IMR-90 (cell line): ENCODE measurements at regions not wholly inside any gene's neighbourhood (a gene's known extent, or its start where the extent isn't known, plus 50 kb on each side); places are given as distances from the start of the nearest gene placed in this dataset.

ENCODE experiments used
- ATAC-seq: fragments of 200-7000 bp; cut with Tn5 transposase; 2 replicates; pipeline ENCODE4 v1.9.1; 2020; ENCODE audit warnings: low read depth, mild to moderate bottlenecking, moderate library complexity
- BruUV-seq: library from RNA; stranded (reverse); fragments of 400-500 nt; replicated peaks from 2 replicates; lab custom pipeline; 2021; lab: Mats Ljungman, UMichigan
- CTCF ChIA-PET: fragments of 300-600 bp; formaldehyde crosslinking; extraction: SDS; loops from one replicate; lab custom pipeline; 2021; ENCODE audit warnings: antibody characterized with exemption; lab: Yijun Ruan, JAX
- POLR2A ChIA-PET: fragments of 300-600 bp; sonication (Branson Sonifier 250); formaldehyde crosslinking; loops from one replicate; lab custom pipeline; 2022; ENCODE audit warnings: antibody characterized with exemption; ENCODE audit not compliant: unreplicated experiment; lab: Charles Lee
- DNase-seq: peaks from one replicate; pipeline ENCODE4 v3.0.0; 2013
- H2AFZ ChIP-seq: replicated peaks from 2 replicates; pipeline ENCODE3; 2013; ENCODE audit warnings: low read length, mild to moderate bottlenecking; ENCODE audit not compliant: poor library complexity
- H2AK5ac ChIP-seq: 2 replicates; pipeline ENCODE4 v1.6.1; 2013; ENCODE audit warnings: low read depth, low read length, inconsistent platforms
- H2AK9ac ChIP-seq: replicated peaks from 2 replicates; pipeline ENCODE3; 2013; ENCODE audit warnings: mild to moderate bottlenecking, low read depth, low read length, moderate library complexity; ENCODE audit not compliant: poor library complexity
- H2BK120ac ChIP-seq: 2 replicates; pipeline ENCODE4 v1.6.1; 2013; ENCODE audit warnings: low read depth, low read length, inconsistent platforms
- H2BK15ac ChIP-seq: 3 replicates; pipeline ENCODE4 v1.6.1; 2013; ENCODE audit warnings: low read depth, low read length, inconsistent platforms
- H2BK20ac ChIP-seq: 2 replicates; pipeline ENCODE4 v1.6.1; 2013; ENCODE audit warnings: low read depth, mild to moderate bottlenecking, inconsistent platforms, low read length, moderate library complexity
- H2BK5ac ChIP-seq: 2 replicates; pipeline ENCODE4 v1.6.1; 2013; ENCODE audit warnings: mild to moderate bottlenecking, low read depth, low read length, inconsistent platforms; ENCODE audit not compliant: poor library complexity, severe bottlenecking
- H3K14ac ChIP-seq: replicated peaks from 2 replicates; pipeline ENCODE4 v1.6.1; 2013; ENCODE audit warnings: low read depth, low read length, inconsistent platforms
- H3K18ac ChIP-seq: 2 replicates; pipeline ENCODE4 v1.6.1; 2013; ENCODE audit warnings: low read depth, low read length, control low read depth
- H3K23ac ChIP-seq: 2 replicates; pipeline ENCODE4 v1.6.1; 2013; ENCODE audit warnings: low read depth, low read length, inconsistent platforms
- H3K27ac ChIP-seq: 2 replicates; pipeline ENCODE4 v1.5.1; 2013; ENCODE audit warnings: mild to moderate bottlenecking, control low read depth, low read length; ENCODE audit not compliant: insufficient read depth
- H3K27me3 ChIP-seq: 2 replicates; pipeline ENCODE4 v1.6.1; 2013; ENCODE audit warnings: low read length; ENCODE audit not compliant: control insufficient read depth, insufficient read depth
- H3K36me3 ChIP-seq: 2 replicates; pipeline ENCODE4 v1.6.1; 2013; ENCODE audit warnings: low read length, mixed read lengths; ENCODE audit not compliant: control insufficient read depth, insufficient read depth
- H3K4ac ChIP-seq: 2 replicates; pipeline ENCODE4 v1.6.1; 2013; ENCODE audit warnings: low read depth, low read length, inconsistent platforms
- H3K4me1 ChIP-seq: 2 replicates; pipeline ENCODE4 v1.6.1; 2013; ENCODE audit warnings: low read length, mixed read lengths; ENCODE audit not compliant: control insufficient read depth, insufficient read depth
- H3K4me2 ChIP-seq: 2 replicates; pipeline ENCODE4 v1.6.1; 2013; ENCODE audit warnings: low read depth, mild to moderate bottlenecking, control low read depth, low read length, moderate library complexity
- H3K4me3 ChIP-seq: 2 replicates; pipeline ENCODE4 v1.5.1; 2013; ENCODE audit warnings: low read depth, mild to moderate bottlenecking, control low read depth, low read length, moderate library complexity; ENCODE audit not compliant: insufficient read depth
- H3K56ac ChIP-seq: 2 replicates; pipeline ENCODE4 v1.6.1; 2013; ENCODE audit warnings: low read length, inconsistent platforms; ENCODE audit not compliant: insufficient read depth; ENCODE audit errors: extremely low read depth
- H3K79me1 ChIP-seq, 2 experiments: 2 replicates each; pipeline ENCODE4 v1.6.1; 2013; ENCODE audit warnings: low read length in 2 of 2, inconsistent platforms in 1 of 2, low read depth in 1 of 2
- H3K9ac ChIP-seq: 2 replicates; pipeline ENCODE4 v1.6.1; 2013; ENCODE audit warnings: low read depth, low read length, control low read depth
- H3K9me1 ChIP-seq: 2 replicates; pipeline ENCODE4 v1.6.1; 2013; ENCODE audit warnings: low read length, inconsistent platforms; ENCODE audit not compliant: insufficient read depth
- H3K9me3 ChIP-seq: 2 replicates; pipeline ENCODE4 v1.6.1; 2013; ENCODE audit warnings: low read length; ENCODE audit not compliant: control insufficient read depth, insufficient read depth
- H4K20me1 ChIP-seq: 2 replicates; pipeline ENCODE4 v1.6.1; 2013; ENCODE audit warnings: low read length, inconsistent platforms; ENCODE audit not compliant: insufficient read depth
- H4K5ac ChIP-seq: 2 replicates; pipeline ENCODE4 v1.6.1; 2013; ENCODE audit warnings: mild to moderate bottlenecking, low read depth, low read length, control low read depth
- H4K8ac ChIP-seq, 2 experiments: 2 replicates each; pipeline ENCODE4 v1.6.1; 2013; ENCODE audit warnings: low read depth in 2 of 2, low read length in 2 of 2, control low read depth in 1 of 2, inconsistent platforms in 1 of 2
- H4K91ac ChIP-seq: 2 replicates; pipeline ENCODE4 v1.6.1; 2013; ENCODE audit warnings: low read depth, low read length, inconsistent platforms; ENCODE audit not compliant: insufficient read depth
- BHLHE40 ChIP-seq: fragments of 150-350 bp; IDR thresholded peaks from 2 replicates; pipeline ENCODE4 v1.6.1; 2016; ENCODE audit warnings: mild to moderate bottlenecking, low read depth, low read length
- CEBPB ChIP-seq: IDR thresholded peaks from 2 replicates; pipeline ENCODE4 v1.6.1; 2012; ENCODE audit warnings: low read depth, low read length, improper control_type of control experiment
- WGBS, 2 experiments: methylation state at CpG; one replicate each; pipeline versions ENCODE4 v1.1.5 to v1.1.7; 2013; ENCODE audit warnings: missing lambda C conversion rate in 2 of 2; ENCODE audit not compliant: insufficient read length in 1 of 2; ENCODE audit errors: extremely low coverage in 2 of 2; 5-methylcytosine and 5-hydroxymethylcytosine counted together
- dilution Hi-C: fragments of 300-500 bp; cut with HindIII; formaldehyde crosslinking; loops from one replicate; pipeline ENCODE4 v1.14.3; 2018; ENCODE audit warnings: low sequenced_read_pairs; ENCODE audit not compliant: unreplicated experiment
- in situ Hi-C: fragments of 300-500 bp; cut with MboI; formaldehyde crosslinking; loops from 3 replicates; pipeline ENCODE4 v1.14.3; 2019; ENCODE audit warnings: low sequenced_read_pairs, inconsistent platforms, mixed read lengths
- intact Hi-C: fragments of 100-400 bp; cut with micrococcal nuclease; formaldehyde crosslinking; loops from 2 replicates; pipeline ENCODE4 v1.10.0; 2022

- Histone ChIP-seq H3K36me3 (no peaks in the 10 kb centered on the region), H3K4ac (no peak overlapping the region), H3K27me3 (no peaks in the 10 kb centered on the region), H3K79me1 (no peaks in the 10 kb centered on the region), H2BK5ac (no peak overlapping the region), H3K14ac (no peak overlapping the region), H3K18ac (no peak overlapping the region), H3K4me3 (no peak overlapping the region), H3K4me2 (no peak overlapping the region), H3K23ac (no peak overlapping the region), H3K27ac (no peak overlapping the region), H4K8ac (no peak overlapping the region), H2AFZ (no peak overlapping the region), H3K9me1 (no peaks in the 10 kb centered on the region), H3K9me3 (peaks cover 7% of the 10 kb centered on the region; the same call in 1 of the 2 replicates), H2BK20ac (no peak overlapping the region), H2AK5ac (no peak overlapping the region), H4K20me1 (no peaks in the 10 kb centered on the region), H2BK120ac (no peak overlapping the region), H4K91ac (no peak overlapping the region), H2BK15ac (no peak overlapping the region), H2AK9ac (no peak overlapping the region), H3K9ac (no peak overlapping the region), H3K56ac (no peak overlapping the region), H3K4me1 (no peaks in the 10 kb centered on the region), H4K5ac (no peak overlapping the region)
- intact Hi-C loops, result no loop called here
- dilution Hi-C loops, result no loop called here
- WGBS, 2 experiments, result no CpG with 5 or more reads among the region's 2 CpGs
- ATAC-seq (no peak), DNase-seq (no peak)
- CTCF ChIA-PET, result no interaction called here
- in situ Hi-C loops, result no loop called here
- POLR2A ChIA-PET, result no interaction called here
- BruUV-seq, result no TSS peak
- no peak for TF ChIP-seq BHLHE40
- TF ChIP-seq CEBPB, result no peak
These were observed 195.4 kb upstream of the LARGE1 start for GRCh38 chr22:34115722-34116121.
